BLaER1 (cell line): ENCODE measurements at regions not wholly inside any gene's neighbourhood (a gene's known extent, or its start where the extent isn't known, plus 50 kb on each side); places are given as distances from the start of the nearest gene placed in this dataset.

Experiments used
- H3K27ac ChIP-seq: shearing (Covaris generic); formaldehyde crosslinking; 2 replicates; pipeline ENCODE4 v1.8.1; 2022
- H3K27me3 ChIP-seq: shearing (Covaris generic); formaldehyde crosslinking; 2 replicates; pipeline ENCODE4 v1.8.1; 2022
- H3K36me3 ChIP-seq: shearing (Covaris generic); formaldehyde crosslinking; 2 replicates; pipeline ENCODE4 v1.8.1; 2022
- H3K4me1 ChIP-seq: shearing (Covaris generic); formaldehyde crosslinking; 2 replicates; pipeline ENCODE4 v1.8.1; 2022
- H3K4me2 ChIP-seq: shearing (Covaris generic); formaldehyde crosslinking; 2 replicates; pipeline ENCODE4 v1.8.1; 2022
- H3K4me3 ChIP-seq: shearing (Covaris generic); formaldehyde crosslinking; 2 replicates; pipeline ENCODE4 v1.8.1; 2022
- H3K9ac ChIP-seq: shearing (Covaris generic); formaldehyde crosslinking; 2 replicates; pipeline ENCODE4 v1.8.1; 2022
- H3K9me3 ChIP-seq: shearing (Covaris generic); formaldehyde crosslinking; 2 replicates; pipeline ENCODE4 v1.8.1; 2022
- H4K20me1 ChIP-seq: shearing (Covaris generic); formaldehyde crosslinking; 2 replicates; pipeline ENCODE4 v1.8.1; 2022
- Cebpa-rat ChIP-seq: shearing (Covaris generic); IDR thresholded peaks from 2 replicates; pipeline ENCODE4 v1.8.1; 2022

GRCh38 chrX:134184936-134185335 is 52.0 kb upstream of the CCDC160 start:
- Histone ChIP-seq H3K36me3 (no peaks in the 10 kb centered on the region), H3K27me3 (peaks cover 89% of the 10 kb centered on the region), H3K27ac (no peak overlapping the region), H3K4me3 (no peak overlapping the region), H3K4me1 (peaks cover 27% of the 10 kb centered on the region), H3K9ac (no peak overlapping the region), H3K9me3 (no peaks in the 10 kb centered on the region), H4K20me1 (peaks cover under 1% of the 10 kb centered on the region; the same call in 1 of the 2 replicates), H3K4me2 (no peak overlapping the region)
- TF ChIP-seq Cebpa-rat: no peak

- peaks cover 27% of the 10 kb centered on the region for H3K4me1 ChIP-seq
- H3K27me3 ChIP-seq: peaks cover 82% of the 10 kb centered on the region
- H3K4me2 ChIP-seq: peak overlapping the region; percentile 44
- H4K20me1 ChIP-seq: no peaks in the 10 kb centered on the region
- no peak for TF ChIP-seq Cebpa-rat
- H3K9ac ChIP-seq: no peak overlapping the region
- H3K36me3 ChIP-seq: no peaks in the 10 kb centered on the region
- H3K9me3 ChIP-seq: no peaks in the 10 kb centered on the region
- H3K4me3 ChIP-seq: no peak overlapping the region
- no peak overlapping the region for H3K27ac ChIP-seq
Measured at GRCh38 chrX:134186362-134187121, 50.4 kb upstream of the CCDC160 start.
